ENCODE measurements at regions not wholly inside any gene's neighbourhood (a gene's known extent, or its start where the extent isn't known, plus 50 kb on each side); places are given as distances from the start of the nearest gene placed in this dataset.

DNA sequence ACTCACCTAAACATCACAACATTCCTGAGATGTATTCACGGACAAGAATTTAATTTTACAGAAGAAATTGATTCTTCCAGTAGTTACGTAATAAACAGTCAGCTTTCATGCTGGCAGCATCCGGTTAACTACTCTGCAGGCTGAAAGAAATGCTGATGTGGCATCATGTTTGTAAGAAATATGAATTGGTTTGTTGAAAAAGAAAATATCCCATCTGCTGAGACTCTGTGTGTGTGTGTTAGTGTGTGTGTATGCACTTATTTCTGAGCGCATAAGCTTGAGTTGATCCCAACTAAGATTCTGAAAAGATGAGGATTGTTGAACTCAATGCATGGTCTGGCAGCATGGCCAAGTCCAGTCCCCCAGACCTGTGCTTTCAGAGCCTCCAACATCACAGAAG is 74.3 kb upstream of the FAM216B start:
- no peak for TF ChIP-seq MYNN (tag by site-specific recombination; IDR thresholded peaks at IDR 0.05; ENCODE audit: borderline replicate concordance)
- no peak for TF ChIP-seq ZNF311 (tag by site-specific recombination; IDR thresholded peaks at IDR 0.05; ENCODE audit: borderline replicate concordance)
- TF ChIP-seq, protein P1, sequence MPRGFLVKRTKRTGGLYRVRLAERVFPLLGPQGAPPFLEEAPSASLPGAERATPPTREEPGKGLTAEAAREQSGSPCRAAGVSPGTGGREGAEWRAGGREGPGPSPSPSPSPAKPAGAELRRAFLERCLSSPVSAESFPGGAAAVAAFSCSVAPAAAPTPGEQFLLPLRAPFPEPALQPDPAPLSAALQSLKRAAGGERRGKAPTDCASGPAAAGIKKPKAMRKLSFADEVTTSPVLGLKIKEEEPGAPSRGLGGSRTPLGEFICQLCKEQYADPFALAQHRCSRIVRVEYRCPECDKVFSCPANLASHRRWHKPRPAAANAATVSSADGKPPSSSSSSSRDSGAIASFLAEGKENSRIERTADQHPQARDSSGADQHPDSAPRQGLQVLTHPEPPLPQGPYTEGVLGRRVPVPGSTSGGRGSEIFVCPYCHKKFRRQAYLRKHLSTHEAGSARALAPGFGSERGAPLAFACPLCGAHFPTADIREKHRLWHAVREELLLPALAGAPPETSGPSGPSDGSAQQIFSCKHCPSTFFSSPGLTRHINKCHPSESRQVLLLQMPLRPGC (tag by site-specific recombination; IDR thresholded peaks at IDR 0.05): no peak
- TF ChIP-seq OSR2 (tag by site-specific recombination; IDR thresholded peaks at IDR 0.05): no peak
- TF ChIP-seq ZNF571 (tag by site-specific recombination; IDR thresholded peaks at IDR 0.05): no peak
- TF ChIP-seq, protein P2, sequence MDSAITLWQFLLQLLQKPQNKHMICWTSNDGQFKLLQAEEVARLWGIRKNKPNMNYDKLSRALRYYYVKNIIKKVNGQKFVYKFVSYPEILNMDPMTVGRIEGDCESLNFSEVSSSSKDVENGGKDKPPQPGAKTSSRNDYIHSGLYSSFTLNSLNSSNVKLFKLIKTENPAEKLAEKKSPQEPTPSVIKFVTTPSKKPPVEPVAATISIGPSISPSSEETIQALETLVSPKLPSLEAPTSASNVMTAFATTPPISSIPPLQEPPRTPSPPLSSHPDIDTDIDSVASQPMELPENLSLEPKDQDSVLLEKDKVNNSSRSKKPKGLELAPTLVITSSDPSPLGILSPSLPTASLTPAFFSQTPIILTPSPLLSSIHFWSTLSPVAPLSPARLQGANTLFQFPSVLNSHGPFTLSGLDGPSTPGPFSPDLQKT (IDR thresholded peaks at IDR 0.05; ENCODE audit: borderline replicate concordance, low read depth, low read length): no peak
- no peak for TF ChIP-seq ZNF558 (tag by site-specific recombination; IDR thresholded peaks at IDR 0.05)
- no peak for TF ChIP-seq ZNF670 (tag by site-specific recombination; IDR thresholded peaks at IDR 0.05; ENCODE audit: low read depth)
- TF ChIP-seq, protein P3, sequence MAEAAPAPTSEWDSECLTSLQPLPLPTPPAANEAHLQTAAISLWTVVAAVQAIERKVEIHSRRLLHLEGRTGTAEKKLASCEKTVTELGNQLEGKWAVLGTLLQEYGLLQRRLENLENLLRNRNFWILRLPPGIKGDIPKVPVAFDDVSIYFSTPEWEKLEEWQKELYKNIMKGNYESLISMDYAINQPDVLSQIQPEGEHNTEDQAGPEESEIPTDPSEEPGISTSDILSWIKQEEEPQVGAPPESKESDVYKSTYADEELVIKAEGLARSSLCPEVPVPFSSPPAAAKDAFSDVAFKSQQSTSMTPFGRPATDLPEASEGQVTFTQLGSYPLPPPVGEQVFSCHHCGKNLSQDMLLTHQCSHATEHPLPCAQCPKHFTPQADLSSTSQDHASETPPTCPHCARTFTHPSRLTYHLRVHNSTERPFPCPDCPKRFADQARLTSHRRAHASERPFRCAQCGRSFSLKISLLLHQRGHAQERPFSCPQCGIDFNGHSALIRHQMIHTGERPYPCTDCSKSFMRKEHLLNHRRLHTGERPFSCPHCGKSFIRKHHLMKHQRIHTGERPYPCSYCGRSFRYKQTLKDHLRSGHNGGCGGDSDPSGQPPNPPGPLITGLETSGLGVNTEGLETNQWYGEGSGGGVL (tag by site-specific recombination; IDR thresholded peaks at IDR 0.05): no peak
- no peak for TF ChIP-seq ZNF24 (tag by site-specific recombination; IDR thresholded peaks at IDR 0.05)
- TF ChIP-seq ZNF366 (tag by site-specific recombination; conservative IDR thresholded peaks at IDR 0.05): no peak
- TF ChIP-seq ZNF146 (tag by site-specific recombination; IDR thresholded peaks at IDR 0.05): no peak
- TF ChIP-seq ZBTB7A (tag by site-specific recombination; IDR thresholded peaks at IDR 0.05; ENCODE audit: low read depth): no peak
- no peak for TF ChIP-seq ZNF169 (tag by site-specific recombination; IDR thresholded peaks at IDR 0.05)
- H3K4me3 ChIP-seq (ENCODE audit: low read depth, low read length): no peak overlapping the region
- ChIA-PET CTCF (interaction anchor here (0.6 kb wide), 1 partner anchor 1433 kb away, joined by 3 read pairs; no protein-coding TSS in a partner anchor), POLR2A (no interaction called here)
- no peak overlapping the region for H3K27ac ChIP-seq (ENCODE audit: extremely low read depth, low read depth, low read length)
- no peaks in the 10 kb centered on the region for H3K36me3 ChIP-seq (ENCODE audit: control insufficient read depth in 2 of 2, insufficient read depth in 1 of 2, low read length in 2 of 2)
- H3K4me1 ChIP-seq (ENCODE audit: control insufficient read depth, insufficient read depth, low read length): no peaks in the 10 kb centered on the region
- H3K9me3 ChIP-seq (ENCODE audit: control insufficient read depth, insufficient read depth, low read depth, low read length): no peaks in the 10 kb centered on the region

DNA sequence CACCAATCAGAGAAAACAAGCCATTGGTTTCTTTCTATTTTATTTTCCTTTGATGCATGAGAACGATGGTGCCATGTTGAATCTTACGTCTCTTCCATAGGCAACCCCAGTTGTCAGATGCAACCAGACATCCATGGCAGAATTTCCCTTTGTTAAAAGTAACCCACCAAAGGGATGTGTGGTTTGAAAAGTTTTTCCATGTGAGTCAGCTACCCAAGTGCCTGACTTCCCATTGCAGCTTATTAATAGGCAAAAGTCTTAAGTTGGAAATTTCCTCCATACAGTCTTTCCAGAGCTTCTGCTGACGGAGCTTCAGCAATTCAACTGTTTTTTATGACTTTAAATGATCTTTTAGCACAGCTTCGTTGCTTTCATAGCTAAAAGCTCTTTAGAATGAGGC is 73.8 kb upstream of the FAM216B start:
- Histone ChIP-seq H3K36me3 (ENCODE audit: control insufficient read depth in 2 of 2, insufficient read depth in 1 of 2, low read length in 2 of 2) (no peaks in the 10 kb centered on the region), H3K9me3 (ENCODE audit: control insufficient read depth, insufficient read depth, low read depth, low read length) (no peaks in the 10 kb centered on the region), H3K4me1 (ENCODE audit: control insufficient read depth, insufficient read depth, low read length) (no peaks in the 10 kb centered on the region), H3K27ac (ENCODE audit: extremely low read depth, low read depth, low read length) (no peak overlapping the region), H3K4me3 (ENCODE audit: low read depth, low read length) (no peak overlapping the region)
- ChIA-PET CTCF (no interaction called here), POLR2A (no interaction called here)
- no peak for TF ChIP-seq ZNF324 (tag by site-specific recombination; IDR thresholded peaks at IDR 0.05)
- no peak for TF ChIP-seq ZNF274 (IDR thresholded peaks at IDR 0.05; ENCODE audit: low read length)
- TF ChIP-seq ZNF274 (tag by site-specific recombination; IDR thresholded peaks at IDR 0.05; ENCODE audit: borderline replicate concordance): no peak
- TF ChIP-seq ZNF529 (tag by site-specific recombination; IDR thresholded peaks at IDR 0.05; ENCODE audit: insufficient replicate concordance): no peak
- no peak for TF ChIP-seq SCRT2 (tag by site-specific recombination; IDR thresholded peaks at IDR 0.05)
- no peak for TF ChIP-seq ZFP3 (tag by site-specific recombination; IDR thresholded peaks at IDR 0.05; ENCODE audit: low read depth)
- TF ChIP-seq MYNN (tag by site-specific recombination; IDR thresholded peaks at IDR 0.05; ENCODE audit: borderline replicate concordance): no peak
- TF ChIP-seq WT1 (tag by site-specific recombination; IDR thresholded peaks at IDR 0.05): no peak
- TF ChIP-seq, protein P4, sequence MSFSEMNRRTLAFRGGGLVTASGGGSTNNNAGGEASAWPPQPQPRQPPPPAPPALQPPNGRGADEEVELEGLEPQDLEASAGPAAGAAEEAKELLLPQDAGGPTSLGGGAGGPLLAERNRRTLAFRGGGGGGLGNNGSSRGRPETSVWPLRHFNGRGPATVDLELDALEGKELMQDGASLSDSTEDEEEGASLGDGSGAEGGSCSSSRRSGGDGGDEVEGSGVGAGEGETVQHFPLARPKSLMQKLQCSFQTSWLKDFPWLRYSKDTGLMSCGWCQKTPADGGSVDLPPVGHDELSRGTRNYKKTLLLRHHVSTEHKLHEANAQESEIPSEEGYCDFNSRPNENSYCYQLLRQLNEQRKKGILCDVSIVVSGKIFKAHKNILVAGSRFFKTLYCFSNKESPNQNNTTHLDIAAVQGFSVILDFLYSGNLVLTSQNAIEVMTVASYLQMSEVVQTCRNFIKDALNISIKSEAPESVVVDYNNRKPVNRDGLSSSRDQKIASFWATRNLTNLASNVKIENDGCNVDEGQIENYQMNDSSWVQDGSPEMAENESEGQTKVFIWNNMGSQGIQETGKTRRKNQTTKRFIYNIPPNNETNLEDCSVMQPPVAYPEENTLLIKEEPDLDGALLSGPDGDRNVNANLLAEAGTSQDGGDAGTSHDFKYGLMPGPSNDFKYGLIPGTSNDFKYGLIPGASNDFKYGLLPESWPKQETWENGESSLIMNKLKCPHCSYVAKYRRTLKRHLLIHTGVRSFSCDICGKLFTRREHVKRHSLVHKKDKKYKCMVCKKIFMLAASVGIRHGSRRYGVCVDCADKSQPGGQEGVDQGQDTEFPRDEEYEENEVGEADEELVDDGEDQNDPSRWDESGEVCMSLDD (tag by site-specific recombination; IDR thresholded peaks at IDR 0.05): no peak
- TF ChIP-seq ZNF391 (tag by site-specific recombination; IDR thresholded peaks at IDR 0.05; ENCODE audit: borderline replicate concordance, low read depth): no peak
- no peak for TF ChIP-seq KLF7 (tag by site-specific recombination; IDR thresholded peaks at IDR 0.05; ENCODE audit: borderline replicate concordance)
